RWPE2 (cell line): ENCODE measurements at regions not wholly inside any gene's neighbourhood (a gene's known extent, or its start where the extent isn't known, plus 50 kb on each side); places are given as distances from the start of the nearest gene placed in this dataset.

Experiments used
- ATAC-seq: fragments of 200-7000 bp; cut with Tn5 transposase; 3 replicates; pipeline ENCODE4 v1.9.1; 2021; ENCODE audit warnings: low read depth
- DNase-seq: peaks from one replicate; pipeline ENCODE4 v3.0.0-alpha.2; 2020; ENCODE audit warnings: low spot score
- H3K27ac ChIP-seq: fragments of 450-650 bp; 2 replicates; pipeline ENCODE4 v1.5.1; 2017; ENCODE audit warnings: mild to moderate bottlenecking; ENCODE audit not compliant: poor library complexity, severe bottlenecking
- H3K27me3 ChIP-seq: fragments of 250-450 bp; sonication (Bioruptor Pico); 2 replicates; pipeline ENCODE4 v1.5.1; 2021; ENCODE audit warnings: mild to moderate bottlenecking, moderate library complexity; ENCODE audit not compliant: insufficient read depth, poor library complexity, severe bottlenecking
- H3K36me3 ChIP-seq: fragments of 250-450 bp; sonication (Bioruptor Pico); 2 replicates; pipeline ENCODE4 v1.5.1; 2020; ENCODE audit warnings: low read depth, mild to moderate bottlenecking, moderate library complexity
- H3K4me1 ChIP-seq: fragments of 250-450 bp; sonication (Bioruptor Pico); 2 replicates; pipeline ENCODE4 v1.5.1; 2021; ENCODE audit warnings: mild to moderate bottlenecking, moderate library complexity; ENCODE audit not compliant: insufficient read depth, poor library complexity, severe bottlenecking
- H3K4me3 ChIP-seq: fragments of 250-450 bp; sonication (Bioruptor Pico); 2 replicates; pipeline ENCODE4 v1.5.1; 2021; ENCODE audit warnings: mild to moderate bottlenecking, moderate library complexity; ENCODE audit not compliant: severe bottlenecking
- H3K9me3 ChIP-seq: fragments of 250-450 bp; sonication (Bioruptor Pico); 2 replicates; pipeline ENCODE4 v1.5.1; 2021; ENCODE audit warnings: mild to moderate bottlenecking, moderate library complexity; ENCODE audit not compliant: severe bottlenecking
- CTCF ChIP-seq: fragments of 450-650 bp; IDR thresholded peaks from one replicate; pipeline ENCODE4 v1.5.1; 2017; ENCODE audit warnings: mild to moderate bottlenecking, moderate library complexity; ENCODE audit not compliant: poor library complexity, severe bottlenecking

GRCh38 chr15:24733659-24734058 is 58.1 kb downstream of the NPAP1 start:
- Histone ChIP-seq H3K4me3 (no peak overlapping the region), H3K27me3 (no peaks in the 10 kb centered on the region), H3K27ac (no peak overlapping the region), H3K36me3 (no peaks in the 10 kb centered on the region), H3K9me3 (peaks cover 4% of the 10 kb centered on the region), H3K4me1 (no peaks in the 10 kb centered on the region)
- no peak for ATAC-seq
- no peak for DNase-seq
- TF ChIP-seq CTCF = no peak

DNA sequence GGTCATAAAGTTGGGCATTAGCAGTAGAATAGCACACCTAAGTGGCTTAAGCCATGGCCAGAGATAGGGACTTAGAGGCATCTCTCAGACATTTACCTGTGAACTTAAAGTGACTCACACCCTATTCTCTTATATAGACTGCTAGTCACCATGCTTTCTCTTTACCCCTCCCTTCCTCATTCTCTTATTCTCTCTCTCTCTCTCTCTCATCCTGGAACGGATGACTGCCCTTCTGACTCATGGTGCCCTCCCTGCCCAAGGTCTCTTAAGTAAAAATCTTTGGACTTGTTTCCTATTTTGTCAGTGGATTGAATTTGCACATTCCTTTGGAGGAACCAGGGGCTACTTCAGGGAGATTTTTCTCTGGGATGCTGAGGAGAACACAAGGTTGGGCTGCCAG is 58.8 kb downstream of the NPAP1 start:
- ATAC-seq (peak; percentile 38; the same call in 1 of the 3 replicates), DNase-seq (no peak)
- TF ChIP-seq CTCF = no peak
- Histone ChIP-seq H3K27me3 (no peaks in the 10 kb centered on the region), H3K4me1 (no peaks in the 10 kb centered on the region), H3K4me3 (no peak overlapping the region), H3K9me3 (peaks cover 4% of the 10 kb centered on the region), H3K36me3 (no peaks in the 10 kb centered on the region), H3K27ac (no peak overlapping the region)

GRCh38 chr15:24745290-24745689 is 69.7 kb downstream of the NPAP1 start:
- Histone ChIP-seq H3K27ac (no peak overlapping the region), H3K27me3 (no peaks in the 10 kb centered on the region), H3K36me3 (no peaks in the 10 kb centered on the region), H3K4me3 (no peak overlapping the region), H3K4me1 (peaks cover 3% of the 10 kb centered on the region), H3K9me3 (peaks cover 5% of the 10 kb centered on the region)
- DNase-seq (no peak), ATAC-seq (no peak)
- TF ChIP-seq CTCF = no peak

DNA sequence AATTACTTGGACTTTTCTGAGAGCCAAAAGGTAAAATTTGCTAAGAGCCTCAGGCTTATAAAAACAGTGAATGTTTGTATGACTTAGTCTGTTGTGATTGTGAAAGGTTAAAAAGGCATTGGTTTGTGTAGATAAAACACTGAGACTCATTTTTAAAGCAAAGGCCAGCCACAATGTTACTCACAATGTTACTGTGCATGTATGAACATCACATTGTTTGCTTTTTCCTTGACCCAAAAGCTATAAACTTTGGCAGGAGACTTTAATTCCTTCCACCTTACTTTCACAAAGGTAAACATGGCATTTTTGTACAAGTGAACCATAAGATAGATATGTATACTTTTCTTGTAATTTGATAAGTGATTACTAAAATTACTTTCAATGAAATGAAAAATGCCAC is 70.5 kb downstream of the NPAP1 start:
- Histone ChIP-seq H3K4me3 (no peak overlapping the region), H3K27ac (no peak overlapping the region), H3K27me3 (no peaks in the 10 kb centered on the region), H3K4me1 (peaks cover 3% of the 10 kb centered on the region), H3K36me3 (no peaks in the 10 kb centered on the region), H3K9me3 (peaks cover 8% of the 10 kb centered on the region)
- ATAC-seq = peak; percentile 85
- no peak for TF ChIP-seq CTCF
- no peak for DNase-seq

DNA sequence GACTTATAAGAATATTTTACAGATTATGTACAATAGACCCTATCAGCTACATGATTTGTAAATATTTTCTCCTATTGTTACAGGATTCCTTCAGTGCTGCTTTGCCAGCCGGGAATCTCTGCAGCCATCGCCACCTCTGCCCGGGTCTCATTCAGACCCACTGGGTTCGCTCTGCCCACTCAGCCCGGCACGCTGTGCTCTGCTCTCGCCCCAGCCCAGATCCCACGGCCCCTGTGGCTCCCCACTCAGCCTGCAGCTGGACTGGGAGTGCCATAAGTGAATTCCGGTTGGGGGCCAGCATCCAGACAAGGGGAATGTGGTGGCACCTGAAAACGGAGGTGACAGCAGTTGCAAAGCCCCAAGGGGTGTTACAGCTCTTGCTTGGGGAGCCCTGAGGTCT is 71.8 kb downstream of the NPAP1 start:
- no peak for TF ChIP-seq CTCF
- Histone ChIP-seq H3K27ac (no peak overlapping the region), H3K4me1 (peaks cover 3% of the 10 kb centered on the region), H3K36me3 (no peaks in the 10 kb centered on the region), H3K4me3 (no peak overlapping the region), H3K9me3 (peaks cover 10% of the 10 kb centered on the region), H3K27me3 (peaks cover 8% of the 10 kb centered on the region)
- DNase-seq (no peak), ATAC-seq (no peak)
